ENCODE measurements at regions not wholly inside any gene's neighbourhood (a gene's known extent, or its start where the extent isn't known, plus 50 kb on each side); places are given as distances from the start of the nearest gene placed in this dataset.

DNA sequence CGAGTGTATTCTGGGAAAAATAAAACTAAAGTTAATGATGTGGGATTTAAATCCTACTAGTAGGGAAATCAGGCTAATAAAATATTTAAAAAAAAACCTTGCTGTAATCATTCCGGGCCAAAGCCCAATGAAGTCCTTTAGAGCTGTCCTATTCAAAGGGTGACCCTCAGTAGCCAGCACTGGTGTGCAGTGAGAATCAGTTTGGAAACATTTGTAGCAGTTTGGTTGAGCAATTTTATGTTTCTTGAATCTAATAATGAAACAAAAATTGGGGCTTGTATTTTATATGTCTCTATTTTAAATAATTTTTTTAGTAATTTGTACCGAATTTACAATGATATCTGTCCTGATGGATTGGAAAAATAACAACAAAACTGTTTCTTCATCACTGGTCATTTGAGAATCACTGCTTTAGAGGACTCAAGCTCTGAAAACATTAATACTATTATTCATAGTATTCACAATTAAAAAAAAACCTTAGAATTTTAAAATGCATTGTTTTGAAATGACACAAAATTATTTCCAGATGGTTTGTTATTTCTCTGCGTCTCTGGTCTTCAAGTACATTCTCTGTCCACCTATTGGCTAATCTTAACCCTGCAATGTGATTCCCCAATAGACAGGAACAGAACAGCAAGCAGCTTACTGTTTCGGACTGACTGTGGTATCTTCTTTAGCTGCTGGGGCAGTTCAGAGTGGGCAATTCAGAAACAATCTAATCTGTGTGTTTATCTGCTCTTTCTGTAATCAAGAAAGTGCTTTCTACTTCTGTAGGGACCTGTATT, 71.2 kb downstream of the OTOL1 start:
- TF ChIP-seq, protein P1, sequence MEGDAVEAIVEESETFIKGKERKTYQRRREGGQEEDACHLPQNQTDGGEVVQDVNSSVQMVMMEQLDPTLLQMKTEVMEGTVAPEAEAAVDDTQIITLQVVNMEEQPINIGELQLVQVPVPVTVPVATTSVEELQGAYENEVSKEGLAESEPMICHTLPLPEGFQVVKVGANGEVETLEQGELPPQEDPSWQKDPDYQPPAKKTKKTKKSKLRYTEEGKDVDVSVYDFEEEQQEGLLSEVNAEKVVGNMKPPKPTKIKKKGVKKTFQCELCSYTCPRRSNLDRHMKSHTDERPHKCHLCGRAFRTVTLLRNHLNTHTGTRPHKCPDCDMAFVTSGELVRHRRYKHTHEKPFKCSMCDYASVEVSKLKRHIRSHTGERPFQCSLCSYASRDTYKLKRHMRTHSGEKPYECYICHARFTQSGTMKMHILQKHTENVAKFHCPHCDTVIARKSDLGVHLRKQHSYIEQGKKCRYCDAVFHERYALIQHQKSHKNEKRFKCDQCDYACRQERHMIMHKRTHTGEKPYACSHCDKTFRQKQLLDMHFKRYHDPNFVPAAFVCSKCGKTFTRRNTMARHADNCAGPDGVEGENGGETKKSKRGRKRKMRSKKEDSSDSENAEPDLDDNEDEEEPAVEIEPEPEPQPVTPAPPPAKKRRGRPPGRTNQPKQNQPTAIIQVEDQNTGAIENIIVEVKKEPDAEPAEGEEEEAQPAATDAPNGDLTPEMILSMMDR (conservative IDR thresholded peaks at IDR 0.05; ENCODE audit: low read length) = no peak
- no peak for TF ChIP-seq EZH2phosphoT487 (IDR thresholded peaks at IDR 0.05; ENCODE audit: borderline replicate concordance, low read depth, low read length)

Data from OCI-LY7 (cell line).